ENCODE measurements at regions not wholly inside any gene's neighbourhood (a gene's known extent, or its start where the extent isn't known, plus 50 kb on each side); places are given as distances from the start of the nearest gene placed in this dataset.

GRCh38 chr10:108130575-108130974 lies 966.1 kb upstream of the SORCS1 start:
- TF ChIP-seq, protein P1, sequence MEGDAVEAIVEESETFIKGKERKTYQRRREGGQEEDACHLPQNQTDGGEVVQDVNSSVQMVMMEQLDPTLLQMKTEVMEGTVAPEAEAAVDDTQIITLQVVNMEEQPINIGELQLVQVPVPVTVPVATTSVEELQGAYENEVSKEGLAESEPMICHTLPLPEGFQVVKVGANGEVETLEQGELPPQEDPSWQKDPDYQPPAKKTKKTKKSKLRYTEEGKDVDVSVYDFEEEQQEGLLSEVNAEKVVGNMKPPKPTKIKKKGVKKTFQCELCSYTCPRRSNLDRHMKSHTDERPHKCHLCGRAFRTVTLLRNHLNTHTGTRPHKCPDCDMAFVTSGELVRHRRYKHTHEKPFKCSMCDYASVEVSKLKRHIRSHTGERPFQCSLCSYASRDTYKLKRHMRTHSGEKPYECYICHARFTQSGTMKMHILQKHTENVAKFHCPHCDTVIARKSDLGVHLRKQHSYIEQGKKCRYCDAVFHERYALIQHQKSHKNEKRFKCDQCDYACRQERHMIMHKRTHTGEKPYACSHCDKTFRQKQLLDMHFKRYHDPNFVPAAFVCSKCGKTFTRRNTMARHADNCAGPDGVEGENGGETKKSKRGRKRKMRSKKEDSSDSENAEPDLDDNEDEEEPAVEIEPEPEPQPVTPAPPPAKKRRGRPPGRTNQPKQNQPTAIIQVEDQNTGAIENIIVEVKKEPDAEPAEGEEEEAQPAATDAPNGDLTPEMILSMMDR (conservative IDR thresholded peaks at IDR 0.05; ENCODE audit: low read depth, low read length) = no peak
- TF ChIP-seq EZH2 (IDR thresholded peaks at IDR 0.05; ENCODE audit: low read length, unreplicated experiment) = no peak
- TF ChIP-seq EZH2phosphoT487 (IDR thresholded peaks at IDR 0.05; ENCODE audit: borderline replicate concordance, low read length) = no peak
